GM10266 (cell line): ENCODE measurements at regions not wholly inside any gene's neighbourhood (a gene's known extent, or its start where the extent isn't known, plus 50 kb on each side); places are given as distances from the start of the nearest gene placed in this dataset.

Experiments
- DNase-seq: peaks from one replicate; pipeline ENCODE4 v3.0.0; 2012; ENCODE audit errors: extremely low spot score
- CTCF ChIP-seq: IDR thresholded peaks from 2 replicates; pipeline ENCODE4 v1.5.1; 2012; ENCODE audit warnings: mild to moderate bottlenecking, low read depth; ENCODE audit not compliant: control insufficient read depth, insufficient read depth; ENCODE audit errors: missing control alignments

GRCh38 chr12:114990381-114990780 is 306.4 kb upstream of the TBX3 start:
- DNase-seq = no peak
- no peak for TF ChIP-seq CTCF

- TF ChIP-seq CTCF = no peak
- no peak for DNase-seq
Observed at GRCh38 chr12:114986849-114987248, 302.9 kb upstream of the TBX3 start.

- DNase-seq = no peak
- TF ChIP-seq CTCF = no peak
Observed at GRCh38 chr12:114986178-114986714, 302.3 kb upstream of the TBX3 start.

- no peak for DNase-seq
- no peak for TF ChIP-seq CTCF
Observed at GRCh38 chr12:114984634-114985061, 300.7 kb upstream of the TBX3 start.

- DNase-seq = no peak
Observed at GRCh38 chr12:114982760-114983159, 298.8 kb upstream of the TBX3 start.

GRCh38 chr12:114981036-114981435 is 297.1 kb upstream of the TBX3 start:
- no peak for DNase-seq
- TF ChIP-seq CTCF = no peak

More at GRCh38 chr12:114982760-114983159, 298.8 kb upstream of the TBX3 start:
- no peak for TF ChIP-seq CTCF

- TF ChIP-seq CTCF = no peak
- no peak for DNase-seq
Observed at GRCh38 chr12:114976959-114977358, 293.0 kb upstream of the TBX3 start.
